ENCODE measurements at regions not wholly inside any gene's neighbourhood (a gene's known extent, or its start where the extent isn't known, plus 50 kb on each side); places are given as distances from the start of the nearest gene placed in this dataset.

DNA sequence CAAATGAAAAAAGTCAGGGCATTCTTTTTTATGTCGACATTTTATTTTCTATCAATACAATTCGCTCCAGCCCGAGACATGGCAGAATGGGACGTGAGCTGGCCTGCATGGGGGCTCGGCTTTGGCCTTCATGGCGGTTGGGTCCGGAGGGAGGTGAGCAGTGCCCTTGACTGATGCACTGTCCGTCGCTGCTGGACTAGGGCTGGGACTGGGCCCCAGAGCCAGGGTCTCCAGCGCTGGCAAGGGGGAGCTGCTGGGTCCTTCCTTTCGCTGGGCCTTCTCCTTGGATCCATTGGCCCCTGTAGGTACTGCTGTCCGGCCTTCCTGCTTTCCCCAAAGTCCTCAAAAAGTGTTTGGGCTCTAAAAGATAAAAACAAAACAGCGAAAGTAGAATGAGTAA lies 124.6 kb downstream of the EDN3 start:
- TF ChIP-seq POLR2A (IDR thresholded peaks at IDR 0.05; ENCODE audit: extremely low read depth, insufficient read length) (no peak), MYC (IDR thresholded peaks at IDR 0.05; ENCODE audit: low read depth, low read length) (no peak)
- TF ChIP-seq, protein P1, sequence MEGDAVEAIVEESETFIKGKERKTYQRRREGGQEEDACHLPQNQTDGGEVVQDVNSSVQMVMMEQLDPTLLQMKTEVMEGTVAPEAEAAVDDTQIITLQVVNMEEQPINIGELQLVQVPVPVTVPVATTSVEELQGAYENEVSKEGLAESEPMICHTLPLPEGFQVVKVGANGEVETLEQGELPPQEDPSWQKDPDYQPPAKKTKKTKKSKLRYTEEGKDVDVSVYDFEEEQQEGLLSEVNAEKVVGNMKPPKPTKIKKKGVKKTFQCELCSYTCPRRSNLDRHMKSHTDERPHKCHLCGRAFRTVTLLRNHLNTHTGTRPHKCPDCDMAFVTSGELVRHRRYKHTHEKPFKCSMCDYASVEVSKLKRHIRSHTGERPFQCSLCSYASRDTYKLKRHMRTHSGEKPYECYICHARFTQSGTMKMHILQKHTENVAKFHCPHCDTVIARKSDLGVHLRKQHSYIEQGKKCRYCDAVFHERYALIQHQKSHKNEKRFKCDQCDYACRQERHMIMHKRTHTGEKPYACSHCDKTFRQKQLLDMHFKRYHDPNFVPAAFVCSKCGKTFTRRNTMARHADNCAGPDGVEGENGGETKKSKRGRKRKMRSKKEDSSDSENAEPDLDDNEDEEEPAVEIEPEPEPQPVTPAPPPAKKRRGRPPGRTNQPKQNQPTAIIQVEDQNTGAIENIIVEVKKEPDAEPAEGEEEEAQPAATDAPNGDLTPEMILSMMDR (IDR thresholded peaks at IDR 0.05; ENCODE audit: low read depth, low read length): no peak
- TF ChIP-seq, protein P2, sequence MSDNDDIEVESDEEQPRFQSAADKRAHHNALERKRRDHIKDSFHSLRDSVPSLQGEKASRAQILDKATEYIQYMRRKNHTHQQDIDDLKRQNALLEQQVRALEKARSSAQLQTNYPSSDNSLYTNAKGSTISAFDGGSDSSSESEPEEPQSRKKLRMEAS (IDR thresholded peaks at IDR 0.05; ENCODE audit: low read depth, low read length): no peak
- H3K4me3 ChIP-seq (ENCODE audit: low read depth, low read length): no peak overlapping the region
- DNase-seq (ENCODE audit: low read depth): no peak

DNA sequence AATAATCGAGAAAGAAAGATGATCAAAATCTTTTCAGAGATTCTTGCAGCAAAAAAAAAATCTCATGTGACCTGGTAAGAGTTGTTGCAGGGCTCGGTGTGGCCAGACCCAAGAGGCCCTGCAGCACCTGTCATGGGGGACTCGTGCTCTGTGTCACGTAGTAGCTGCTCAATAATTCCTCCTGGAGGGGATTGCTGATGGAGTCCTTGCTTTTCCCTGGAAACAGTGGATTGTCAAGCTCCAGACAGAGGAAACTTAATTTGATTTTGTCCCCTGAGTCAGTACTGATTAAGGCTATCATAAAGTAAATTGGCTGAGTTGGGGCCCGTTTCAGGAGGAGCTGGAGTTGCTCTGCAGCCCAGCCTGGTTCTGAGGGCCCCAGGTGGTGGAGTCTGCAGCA lies 125.2 kb downstream of the EDN3 start:
- H3K4me3 ChIP-seq (ENCODE audit: low read depth, low read length): no peak overlapping the region
- TF ChIP-seq, protein P1 (IDR thresholded peaks at IDR 0.05; ENCODE audit: low read depth, low read length): no peak
- TF ChIP-seq, protein P2 (IDR thresholded peaks at IDR 0.05; ENCODE audit: low read depth, low read length): no peak
- TF ChIP-seq POLR2A (IDR thresholded peaks at IDR 0.05; ENCODE audit: extremely low read depth, insufficient read length) (no peak), MYC (IDR thresholded peaks at IDR 0.05; ENCODE audit: low read depth, low read length) (no peak)
- DNase-seq (ENCODE audit: low read depth): no peak

DNA sequence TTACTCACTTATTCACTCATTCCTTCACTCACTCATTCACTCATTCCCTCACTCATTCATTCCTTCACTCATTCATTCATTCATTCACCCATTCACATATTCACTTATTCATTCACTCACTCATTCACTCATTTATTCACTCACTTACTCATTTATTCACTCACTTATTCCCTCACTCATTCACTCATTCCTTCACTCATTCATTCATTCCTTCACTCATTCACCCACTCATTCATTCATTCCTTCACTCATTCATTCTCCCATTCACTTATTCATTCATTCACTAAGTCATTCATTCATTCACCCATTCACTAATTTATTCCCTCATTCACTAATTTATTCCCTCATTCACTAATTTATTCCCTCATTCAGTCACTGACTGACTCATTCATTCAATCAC lies 127.6 kb downstream of the EDN3 start:
- no peak overlapping the region for H3K4me3 ChIP-seq (ENCODE audit: low read depth, low read length)
- TF ChIP-seq POLR2A (IDR thresholded peaks at IDR 0.05; ENCODE audit: extremely low read depth, insufficient read length) (no peak), MYC (IDR thresholded peaks at IDR 0.05; ENCODE audit: low read depth, low read length) (no peak)
- TF ChIP-seq, protein P1 (IDR thresholded peaks at IDR 0.05; ENCODE audit: low read depth, low read length): no peak
- TF ChIP-seq, protein P2 (IDR thresholded peaks at IDR 0.05; ENCODE audit: low read depth, low read length): no peak
- DNase-seq (ENCODE audit: low read depth): no peak

DNA sequence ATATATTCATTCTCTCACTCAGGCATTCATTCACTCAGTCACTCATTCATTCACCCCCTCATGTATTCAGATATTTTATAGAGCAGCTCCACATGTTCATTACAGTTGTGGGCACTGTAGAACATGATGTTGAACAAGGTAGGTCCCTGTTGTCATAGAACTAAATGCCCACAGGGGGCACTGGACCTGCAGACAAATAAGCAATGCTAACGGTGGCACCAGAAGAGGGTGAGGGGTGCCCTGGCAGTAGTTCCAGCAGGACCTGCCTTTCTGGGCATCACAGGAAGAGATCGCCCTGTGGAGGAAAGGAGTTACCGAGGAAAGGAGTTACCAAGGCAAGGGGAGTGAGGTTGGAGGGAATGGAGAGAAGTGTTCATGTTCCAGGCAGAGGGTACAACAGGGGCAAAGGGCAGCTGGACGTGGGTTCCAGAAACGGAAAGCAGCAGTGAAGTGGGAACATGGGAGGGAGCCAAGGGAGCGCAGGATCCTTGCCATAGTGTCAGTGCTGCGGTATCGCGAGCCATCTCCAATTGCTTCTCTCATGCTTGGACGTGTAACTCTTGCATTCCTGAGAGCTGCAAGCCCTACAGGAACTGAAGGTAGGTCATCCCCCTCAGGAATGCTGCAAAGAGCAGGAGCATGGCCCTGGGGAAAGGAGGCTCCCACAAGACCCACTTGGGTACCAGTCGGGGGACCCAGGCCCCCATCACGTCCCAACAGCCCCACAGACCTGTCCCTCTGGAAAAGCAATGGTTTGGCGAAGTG lies 128.2 kb downstream of the EDN3 start:
- no peak overlapping the region for H3K4me3 ChIP-seq (ENCODE audit: low read depth, low read length)
- TF ChIP-seq, protein P2 (IDR thresholded peaks at IDR 0.05; ENCODE audit: low read depth, low read length): no peak
- TF ChIP-seq MYC (IDR thresholded peaks at IDR 0.05; ENCODE audit: low read depth, low read length) (no peak), POLR2A (IDR thresholded peaks at IDR 0.05; ENCODE audit: extremely low read depth, insufficient read length) (no peak)
- TF ChIP-seq, protein P1 (IDR thresholded peaks at IDR 0.05; ENCODE audit: low read depth, low read length): peak; percentile 49
- peak; percentile 51 for DNase-seq (ENCODE audit: low read depth)

DNA sequence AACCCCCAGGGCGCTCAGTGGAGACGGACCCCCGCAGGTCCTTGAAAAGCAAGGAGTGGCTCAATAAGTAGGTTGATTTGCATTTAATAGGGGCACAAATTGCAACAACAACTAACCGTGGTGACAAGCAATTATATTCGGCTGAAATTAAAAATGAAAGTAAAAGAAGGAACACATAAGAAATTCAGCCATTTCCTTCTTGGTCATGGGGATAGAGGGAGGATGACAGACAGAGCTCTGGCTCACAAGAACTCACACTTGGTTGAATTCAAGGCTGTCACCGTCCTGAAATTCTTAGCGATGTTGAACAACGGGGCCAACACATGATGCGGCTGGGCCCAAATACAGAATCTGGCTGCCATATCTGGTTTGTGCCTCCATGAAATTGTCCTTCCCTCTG lies 129.0 kb downstream of the EDN3 start:
- H3K4me3 ChIP-seq (ENCODE audit: low read depth, low read length): no peak overlapping the region
- no peak for DNase-seq (ENCODE audit: low read depth)
- TF ChIP-seq POLR2A (IDR thresholded peaks at IDR 0.05; ENCODE audit: extremely low read depth, insufficient read length) (no peak), MYC (IDR thresholded peaks at IDR 0.05; ENCODE audit: low read depth, low read length) (no peak)
- TF ChIP-seq, protein P2 (IDR thresholded peaks at IDR 0.05; ENCODE audit: low read depth, low read length): no peak
- TF ChIP-seq, protein P1 (IDR thresholded peaks at IDR 0.05; ENCODE audit: low read depth, low read length): no peak

All from NB4 (cell line).